Fibroblast of pulmonary artery (primary cell): ENCODE measurements at regions not wholly inside any gene's neighbourhood (a gene's known extent, or its start where the extent isn't known, plus 50 kb on each side); places are given as distances from the start of the nearest gene placed in this dataset.
"Not testable (repeated sequence)": the region's sequence is repeated elsewhere in the genome, so short reads cannot be mapped to it uniquely, and the experiment has no call there.

Experiments used
- DNase-seq: peaks from one replicate; pipeline ENCODE4 v3.0.0-alpha.2; 2010; ENCODE audit warnings: low read depth
- H3K4me3 ChIP-seq: replicated peaks from 2 replicates; pipeline ENCODE4 v1.5.1; 2011; ENCODE audit warnings: low read depth, mild to moderate bottlenecking, control low read depth, low read length, moderate library complexity
- TF ChIP-seq, protein P1 (sequence below): IDR thresholded peaks from 2 replicates; pipeline ENCODE4 v1.5.1; 2011; ENCODE audit warnings: mild to moderate bottlenecking, control low read depth, low read length, inconsistent platforms; ENCODE audit errors: missing control alignments

- no peak overlapping the region for H3K4me3 ChIP-seq
- TF ChIP-seq, protein P1, sequence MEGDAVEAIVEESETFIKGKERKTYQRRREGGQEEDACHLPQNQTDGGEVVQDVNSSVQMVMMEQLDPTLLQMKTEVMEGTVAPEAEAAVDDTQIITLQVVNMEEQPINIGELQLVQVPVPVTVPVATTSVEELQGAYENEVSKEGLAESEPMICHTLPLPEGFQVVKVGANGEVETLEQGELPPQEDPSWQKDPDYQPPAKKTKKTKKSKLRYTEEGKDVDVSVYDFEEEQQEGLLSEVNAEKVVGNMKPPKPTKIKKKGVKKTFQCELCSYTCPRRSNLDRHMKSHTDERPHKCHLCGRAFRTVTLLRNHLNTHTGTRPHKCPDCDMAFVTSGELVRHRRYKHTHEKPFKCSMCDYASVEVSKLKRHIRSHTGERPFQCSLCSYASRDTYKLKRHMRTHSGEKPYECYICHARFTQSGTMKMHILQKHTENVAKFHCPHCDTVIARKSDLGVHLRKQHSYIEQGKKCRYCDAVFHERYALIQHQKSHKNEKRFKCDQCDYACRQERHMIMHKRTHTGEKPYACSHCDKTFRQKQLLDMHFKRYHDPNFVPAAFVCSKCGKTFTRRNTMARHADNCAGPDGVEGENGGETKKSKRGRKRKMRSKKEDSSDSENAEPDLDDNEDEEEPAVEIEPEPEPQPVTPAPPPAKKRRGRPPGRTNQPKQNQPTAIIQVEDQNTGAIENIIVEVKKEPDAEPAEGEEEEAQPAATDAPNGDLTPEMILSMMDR: no peak
- DNase-seq: no peak
Measured at GRCh38 chr5:164146223-164146622, 640.8 kb downstream of the MAT2B start.

- no peak overlapping the region for H3K4me3 ChIP-seq
- DNase-seq: no peak
- TF ChIP-seq, protein P1: no peak
Measured at GRCh38 chr5:164148292-164148691, 642.9 kb downstream of the MAT2B start.

GRCh38 chr5:164152539-164152938 lies 647.1 kb downstream of the MAT2B start:
- not testable (repeated sequence) for DNase-seq, H3K4me3 ChIP-seq

DNA sequence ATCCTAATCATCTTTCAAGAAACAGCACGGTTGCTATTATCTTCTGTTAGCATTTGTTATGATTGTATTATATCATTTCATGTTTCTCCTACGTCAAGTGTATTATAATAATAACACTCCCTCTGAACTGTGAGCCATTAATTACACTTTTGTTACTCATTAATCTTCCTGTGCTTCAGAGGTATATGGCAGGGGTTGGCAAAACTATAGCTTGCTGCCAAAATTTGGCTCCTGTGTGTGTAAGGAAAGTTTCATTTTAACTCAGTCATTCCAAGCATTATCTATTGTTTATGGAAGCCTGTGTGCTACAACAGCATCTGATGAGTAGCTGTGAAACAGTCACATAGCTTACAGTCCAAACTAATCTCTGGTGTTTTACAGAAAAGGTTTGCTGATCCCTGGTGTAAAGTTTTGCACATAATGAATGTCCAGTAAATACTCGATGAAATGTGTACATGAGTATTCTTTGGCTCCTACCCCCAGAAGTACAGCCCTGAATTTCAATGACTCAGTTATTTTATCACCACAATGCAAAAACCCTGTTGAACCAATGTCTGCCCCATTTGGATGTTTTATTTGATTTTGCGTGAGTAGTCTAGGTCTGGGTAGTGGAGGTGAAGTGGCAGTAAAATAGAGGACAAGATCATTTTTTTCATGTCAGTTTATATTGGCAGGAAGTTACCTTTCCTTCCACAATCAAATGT lies 648.2 kb downstream of the MAT2B start:
- peak; percentile 8 for DNase-seq
- H3K4me3 ChIP-seq: no peak overlapping the region
- TF ChIP-seq, protein P1: no peak

DNA sequence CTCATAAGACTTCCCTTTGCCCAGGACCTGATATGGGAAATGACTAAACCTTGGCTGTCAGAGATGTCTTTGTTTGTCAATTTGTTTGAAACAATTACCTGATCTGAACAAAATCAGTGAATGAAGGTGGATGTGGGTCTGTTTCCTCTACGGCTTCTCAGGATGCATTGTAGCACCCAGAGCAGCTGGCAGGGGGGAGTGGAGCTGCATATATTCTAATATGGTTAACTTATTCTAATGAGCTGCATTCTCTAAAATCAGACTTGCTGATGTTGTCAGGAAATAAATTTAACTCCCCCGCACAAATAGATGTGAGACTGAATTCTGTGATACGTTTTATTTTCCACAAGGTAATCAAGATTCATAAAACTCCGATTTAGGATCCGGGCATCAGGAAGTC lies 665.4 kb downstream of the MAT2B start:
- DNase-seq: no peak
- H3K4me3 ChIP-seq: no peak overlapping the region
- TF ChIP-seq, protein P1: no peak

- TF ChIP-seq, protein P1: no peak
- no peak overlapping the region for H3K4me3 ChIP-seq
- peak; percentile 57 for DNase-seq
Measured at GRCh38 chr5:164175083-164175482, 669.7 kb downstream of the MAT2B start.

DNA sequence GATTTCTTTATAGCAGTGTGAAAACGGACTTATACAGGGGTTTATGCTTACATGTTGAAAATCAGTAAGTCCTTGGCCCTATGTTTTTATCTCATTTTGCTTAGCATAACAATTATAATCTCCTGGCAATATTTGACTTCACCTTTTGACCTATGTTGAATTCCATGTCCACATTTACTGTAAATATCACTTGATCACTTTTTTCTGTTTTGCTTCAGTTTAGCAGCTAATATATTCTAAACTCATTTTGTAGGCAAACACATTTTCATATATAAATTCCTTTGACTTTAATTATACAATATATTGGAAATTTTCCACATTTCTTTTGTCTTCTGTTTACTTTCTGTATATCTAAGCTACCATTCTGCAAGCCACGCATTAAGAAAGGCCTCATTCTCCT lies 674.0 kb downstream of the MAT2B start:
- no peak for DNase-seq
- TF ChIP-seq, protein P1: no peak

More for the DNA sequence above, 674.0 kb downstream of the MAT2B start:
- H3K4me3 ChIP-seq: no peak overlapping the region
